RWPE2 (cell line): ENCODE measurements at regions not wholly inside any gene's neighbourhood (a gene's known extent, or its start where the extent isn't known, plus 50 kb on each side); places are given as distances from the start of the nearest gene placed in this dataset.

Experiments
- ATAC-seq: fragments of 200-7000 bp; cut with Tn5 transposase; 3 replicates; pipeline ENCODE4 v1.9.1; 2021; ENCODE audit warnings: low read depth
- DNase-seq: peaks from one replicate; pipeline ENCODE4 v3.0.0-alpha.2; 2020; ENCODE audit warnings: low spot score
- H3K27ac ChIP-seq: fragments of 450-650 bp; 2 replicates; pipeline ENCODE4 v1.5.1; 2017; ENCODE audit warnings: mild to moderate bottlenecking; ENCODE audit not compliant: poor library complexity, severe bottlenecking
- H3K27me3 ChIP-seq: fragments of 250-450 bp; sonication (Bioruptor Pico); 2 replicates; pipeline ENCODE4 v1.5.1; 2021; ENCODE audit warnings: mild to moderate bottlenecking, moderate library complexity; ENCODE audit not compliant: insufficient read depth, poor library complexity, severe bottlenecking
- H3K36me3 ChIP-seq: fragments of 250-450 bp; sonication (Bioruptor Pico); 2 replicates; pipeline ENCODE4 v1.5.1; 2020; ENCODE audit warnings: low read depth, mild to moderate bottlenecking, moderate library complexity
- H3K4me1 ChIP-seq: fragments of 250-450 bp; sonication (Bioruptor Pico); 2 replicates; pipeline ENCODE4 v1.5.1; 2021; ENCODE audit warnings: mild to moderate bottlenecking, moderate library complexity; ENCODE audit not compliant: insufficient read depth, poor library complexity, severe bottlenecking
- H3K4me3 ChIP-seq: fragments of 250-450 bp; sonication (Bioruptor Pico); 2 replicates; pipeline ENCODE4 v1.5.1; 2021; ENCODE audit warnings: mild to moderate bottlenecking, moderate library complexity; ENCODE audit not compliant: severe bottlenecking
- H3K9me3 ChIP-seq: fragments of 250-450 bp; sonication (Bioruptor Pico); 2 replicates; pipeline ENCODE4 v1.5.1; 2021; ENCODE audit warnings: mild to moderate bottlenecking, moderate library complexity; ENCODE audit not compliant: severe bottlenecking
- TF ChIP-seq, protein P1 (sequence below): fragments of 450-650 bp; IDR thresholded peaks from one replicate; pipeline ENCODE4 v1.5.1; 2017; ENCODE audit warnings: mild to moderate bottlenecking, moderate library complexity; ENCODE audit not compliant: poor library complexity, severe bottlenecking

DNA sequence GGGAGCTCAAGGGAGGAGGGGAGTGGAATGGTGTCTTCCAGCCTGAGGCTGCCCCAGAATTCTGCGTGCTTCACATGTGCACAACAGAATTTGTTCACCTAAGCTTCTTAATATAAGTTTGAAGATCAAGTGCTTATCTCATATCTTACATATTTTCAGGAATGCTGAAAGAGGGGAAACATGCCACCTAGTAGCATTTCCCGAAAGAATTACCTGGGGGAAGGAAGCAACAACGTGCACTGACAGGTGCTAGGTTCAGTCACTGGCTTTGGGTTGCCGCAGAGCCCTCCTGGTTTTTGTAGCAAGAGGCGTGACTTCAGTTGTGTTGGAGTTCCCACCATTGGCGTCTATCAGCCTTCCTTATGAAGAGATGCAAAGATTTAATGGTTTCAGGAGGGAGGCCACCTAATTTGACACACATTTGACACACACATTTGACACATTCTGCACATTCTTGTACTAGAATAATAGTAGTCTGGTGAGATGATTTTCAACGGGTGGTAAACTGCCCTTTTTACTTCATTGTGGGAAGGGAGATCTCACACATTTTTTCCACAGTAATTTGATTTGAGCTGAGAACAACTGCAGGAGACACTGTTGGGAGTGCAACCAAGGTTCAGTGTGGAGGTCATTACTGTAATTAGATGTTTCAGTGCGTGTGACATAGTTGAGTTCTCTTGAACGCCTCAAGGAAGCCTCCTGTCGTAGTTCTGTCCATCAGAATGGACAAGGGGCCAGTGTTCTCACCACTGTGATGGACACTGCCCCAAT, 481.3 kb downstream of the CCDC171 start:
- DNase-seq: no peak
- Histone ChIP-seq H3K27ac (no peak overlapping the region), H3K27me3 (no peaks in the 10 kb centered on the region), H3K36me3 (no peaks in the 10 kb centered on the region), H3K9me3 (no peaks in the 10 kb centered on the region), H3K4me3 (no peak overlapping the region), H3K4me1 (peaks cover 7% of the 10 kb centered on the region)
- ATAC-seq: no peak
- TF ChIP-seq, protein P1, sequence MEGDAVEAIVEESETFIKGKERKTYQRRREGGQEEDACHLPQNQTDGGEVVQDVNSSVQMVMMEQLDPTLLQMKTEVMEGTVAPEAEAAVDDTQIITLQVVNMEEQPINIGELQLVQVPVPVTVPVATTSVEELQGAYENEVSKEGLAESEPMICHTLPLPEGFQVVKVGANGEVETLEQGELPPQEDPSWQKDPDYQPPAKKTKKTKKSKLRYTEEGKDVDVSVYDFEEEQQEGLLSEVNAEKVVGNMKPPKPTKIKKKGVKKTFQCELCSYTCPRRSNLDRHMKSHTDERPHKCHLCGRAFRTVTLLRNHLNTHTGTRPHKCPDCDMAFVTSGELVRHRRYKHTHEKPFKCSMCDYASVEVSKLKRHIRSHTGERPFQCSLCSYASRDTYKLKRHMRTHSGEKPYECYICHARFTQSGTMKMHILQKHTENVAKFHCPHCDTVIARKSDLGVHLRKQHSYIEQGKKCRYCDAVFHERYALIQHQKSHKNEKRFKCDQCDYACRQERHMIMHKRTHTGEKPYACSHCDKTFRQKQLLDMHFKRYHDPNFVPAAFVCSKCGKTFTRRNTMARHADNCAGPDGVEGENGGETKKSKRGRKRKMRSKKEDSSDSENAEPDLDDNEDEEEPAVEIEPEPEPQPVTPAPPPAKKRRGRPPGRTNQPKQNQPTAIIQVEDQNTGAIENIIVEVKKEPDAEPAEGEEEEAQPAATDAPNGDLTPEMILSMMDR: no peak

DNA sequence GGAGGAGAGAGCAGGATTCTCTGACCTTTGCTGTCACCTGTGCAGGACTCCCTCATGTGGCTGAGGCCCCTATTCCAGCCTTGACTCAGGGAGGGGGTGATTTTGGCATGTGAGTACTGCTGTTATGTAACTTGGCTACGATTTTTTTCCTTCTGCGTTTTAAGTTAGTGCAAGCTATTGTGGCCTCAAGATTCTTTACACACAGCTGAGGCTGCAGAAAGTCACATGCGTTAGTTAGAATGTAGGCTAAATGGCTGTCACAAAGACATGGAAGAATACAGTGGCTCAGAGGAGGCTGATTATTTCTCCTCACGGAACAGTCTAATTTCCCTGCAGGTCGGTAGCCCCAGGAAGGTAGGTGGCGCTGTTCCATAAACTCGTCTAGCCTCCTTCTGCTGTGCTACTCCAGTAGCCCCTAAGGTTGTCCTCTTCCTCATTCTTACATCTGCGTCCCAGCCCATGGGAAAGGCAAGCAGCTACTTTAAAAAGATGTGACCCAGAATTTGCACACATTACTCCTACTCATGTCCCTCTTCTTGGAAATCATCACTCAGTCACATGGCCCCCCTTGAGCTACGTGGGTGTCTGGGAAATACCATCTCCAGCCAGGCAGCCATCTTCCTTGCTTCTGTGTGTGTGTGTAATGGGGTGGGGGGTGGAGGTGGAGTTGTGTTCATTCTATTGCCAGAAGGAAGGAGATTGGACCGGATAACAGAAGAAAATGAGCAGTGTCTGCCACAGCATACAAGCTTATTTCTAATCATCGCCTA, 486.6 kb downstream of the CCDC171 start:
- ATAC-seq: no peak
- TF ChIP-seq, protein P1: no peak
- H3K4me3 ChIP-seq: no peak overlapping the region
- no peaks in the 10 kb centered on the region for H3K27me3 ChIP-seq
- peaks cover 4% of the 10 kb centered on the region for H3K4me1 ChIP-seq
- no peaks in the 10 kb centered on the region for H3K9me3 ChIP-seq
- DNase-seq: no peak
- no peaks in the 10 kb centered on the region for H3K36me3 ChIP-seq
- H3K27ac ChIP-seq: no peak overlapping the region

DNA sequence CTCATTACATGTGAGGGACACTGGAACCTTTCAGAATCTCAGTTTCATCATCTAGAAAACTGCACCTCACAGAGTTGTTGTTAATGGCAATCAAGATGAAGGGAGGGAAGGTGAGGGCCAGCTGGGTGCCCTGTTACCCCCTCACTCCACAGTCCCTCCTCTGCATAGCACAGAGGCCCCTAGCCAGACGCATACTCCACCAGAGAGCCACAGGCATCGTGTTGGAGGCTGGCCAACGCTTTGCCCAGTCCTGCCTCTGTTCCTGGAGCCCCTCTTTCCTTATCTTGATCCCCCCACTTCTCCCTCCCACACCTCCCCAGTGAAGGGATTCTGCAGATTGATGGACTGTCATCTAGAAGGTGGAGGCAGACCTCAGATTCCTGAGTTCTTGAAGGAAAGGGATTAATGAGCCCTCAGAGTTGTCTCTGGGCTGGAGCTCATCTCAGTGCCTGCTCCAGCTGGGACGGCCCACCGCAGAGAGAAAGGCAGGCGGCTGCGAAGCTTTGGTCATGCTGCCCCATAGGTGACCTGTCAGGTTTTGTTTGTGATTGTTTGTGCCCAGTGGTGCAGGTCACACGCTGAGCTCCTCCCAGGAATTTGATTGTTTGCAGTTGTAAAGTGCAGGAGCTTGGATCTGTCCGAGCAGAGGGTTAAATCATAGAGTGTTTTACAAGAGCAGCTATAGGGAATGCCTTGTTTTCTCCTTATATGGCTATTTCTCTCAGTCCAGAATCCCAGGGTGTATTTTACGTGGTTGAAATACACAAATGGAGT, 487.3 kb downstream of the CCDC171 start:
- H3K9me3 ChIP-seq: no peaks in the 10 kb centered on the region
- H3K27ac ChIP-seq: no peak overlapping the region
- ATAC-seq (no peak), DNase-seq (no peak)
- TF ChIP-seq, protein P1: no peak
- no peak overlapping the region for H3K4me3 ChIP-seq
- no peaks in the 10 kb centered on the region for H3K36me3 ChIP-seq
- no peaks in the 10 kb centered on the region for H3K27me3 ChIP-seq
- H3K4me1 ChIP-seq: peaks cover 4% of the 10 kb centered on the region

DNA sequence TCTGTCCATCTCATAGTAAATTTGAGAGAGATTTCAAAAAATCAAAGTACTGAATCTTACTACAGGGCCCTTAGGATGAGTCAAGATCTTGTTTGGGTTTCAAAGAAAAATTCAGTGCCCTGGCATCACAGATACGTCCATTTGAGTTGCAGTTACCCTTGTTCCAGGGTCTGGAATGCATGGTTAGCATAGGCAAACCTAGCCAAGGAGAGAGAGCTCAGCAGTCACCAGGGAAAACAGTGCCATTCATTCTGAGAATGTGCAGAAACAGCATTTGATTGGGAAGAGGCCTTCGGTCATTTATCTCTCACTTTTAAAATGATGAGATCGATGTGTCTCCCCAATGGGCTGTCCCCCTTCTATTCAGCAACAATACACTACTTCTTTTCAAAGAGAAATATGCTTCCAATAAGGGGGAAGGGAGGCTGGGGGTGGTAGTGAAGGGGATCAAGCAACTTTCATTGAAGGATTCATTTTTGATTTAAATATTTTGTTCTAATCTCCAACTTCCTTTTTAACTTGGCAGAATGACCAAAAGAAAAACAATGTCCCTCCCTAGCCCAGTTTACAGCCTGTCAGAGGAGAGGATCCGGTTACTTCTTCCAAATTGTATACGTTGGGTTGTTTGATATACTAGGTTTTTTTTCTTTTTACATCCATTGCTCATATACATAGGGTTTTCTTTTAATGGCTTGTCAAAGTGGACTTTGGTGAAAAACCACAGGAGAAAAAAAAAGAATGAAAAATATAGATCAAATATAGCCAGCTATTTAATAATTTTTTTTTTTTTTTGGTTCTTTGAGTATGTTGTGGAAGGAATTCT, 491.1 kb downstream of the CCDC171 start:
- no peak for DNase-seq
- Histone ChIP-seq H3K4me1 (peaks cover 4% of the 10 kb centered on the region), H3K27ac (peak overlapping the region; percentile 32), H3K27me3 (no peaks in the 10 kb centered on the region), H3K9me3 (no peaks in the 10 kb centered on the region), H3K36me3 (no peaks in the 10 kb centered on the region), H3K4me3 (no peak overlapping the region)
- no peak for ATAC-seq
- TF ChIP-seq, protein P1: no peak
